Fibroblast of pulmonary artery (primary cell): ENCODE measurements at regions not wholly inside any gene's neighbourhood (a gene's known extent, or its start where the extent isn't known, plus 50 kb on each side); places are given as distances from the start of the nearest gene placed in this dataset.
A peak's percentile ranks its signal among the peaks of the same experiment; 100 is the strongest.

ENCODE experiments used
- DNase-seq: peaks from one replicate; pipeline ENCODE4 v3.0.0-alpha.2; 2010; ENCODE audit warnings: low read depth
- H3K4me3 ChIP-seq: replicated peaks from 2 replicates; pipeline ENCODE4 v1.5.1; 2011; ENCODE audit warnings: low read depth, mild to moderate bottlenecking, control low read depth, low read length, moderate library complexity
- CTCF ChIP-seq: IDR thresholded peaks from 2 replicates; pipeline ENCODE4 v1.5.1; 2011; ENCODE audit warnings: mild to moderate bottlenecking, control low read depth, low read length, inconsistent platforms; ENCODE audit errors: missing control alignments

- no peak overlapping the region for H3K4me3 ChIP-seq
- no peak for DNase-seq
- no peak for TF ChIP-seq CTCF
These were observed 723.5 kb upstream of the SGO1 start for GRCh38 chr3:20909511-20909910.

GRCh38 chr3:20905210-20905805 is 719.3 kb upstream of the SGO1 start:
- H3K4me3 ChIP-seq = no peak overlapping the region
- peak; percentile 46 for DNase-seq
- no peak for TF ChIP-seq CTCF

GRCh38 chr3:20904671-20905070 is 718.7 kb upstream of the SGO1 start:
- no peak for TF ChIP-seq CTCF
- no peak overlapping the region for H3K4me3 ChIP-seq
- no peak for DNase-seq

- no peak for TF ChIP-seq CTCF
- DNase-seq = no peak
- no peak overlapping the region for H3K4me3 ChIP-seq
These were observed 713.0 kb upstream of the SGO1 start for GRCh38 chr3:20898962-20899361.

- TF ChIP-seq CTCF = no peak
- no peak overlapping the region for H3K4me3 ChIP-seq
- DNase-seq = no peak
These were observed 704.1 kb upstream of the SGO1 start for GRCh38 chr3:20890111-20890519.

GRCh38 chr3:20878691-20879090 is 692.7 kb upstream of the SGO1 start:
- no peak for TF ChIP-seq CTCF
- no peak overlapping the region for H3K4me3 ChIP-seq
- no peak for DNase-seq

- DNase-seq = no peak
- H3K4me3 ChIP-seq = no peak overlapping the region
- no peak for TF ChIP-seq CTCF
These were observed 687.2 kb upstream of the SGO1 start for GRCh38 chr3:20873235-20873634.
